OCI-LY3 (cell line): ENCODE measurements at regions not wholly inside any gene's neighbourhood (a gene's known extent, or its start where the extent isn't known, plus 50 kb on each side); places are given as distances from the start of the nearest gene placed in this dataset.

Experiments used
- EZH2phosphoT487 ChIP-seq: fragments of 200-600 bp; shearing (Covaris generic); IDR thresholded peaks from 2 replicates; pipeline ENCODE4 v1.6.1; 2018; ENCODE audit warnings: antibody characterized with exemption, mixed run types, low read depth
- TF ChIP-seq, protein P1 (sequence below): fragments of 200-600, 300-600 bp; sonication (generic); IDR thresholded peaks from 2 replicates; pipeline ENCODE4 v1.5.1; 2014; ENCODE audit warnings: antibody characterized with exemption, low read length, low read depth

GRCh38 chr5:164680216-164680615, 1174.8 kb downstream of the MAT2B start:
- TF ChIP-seq, protein P1, sequence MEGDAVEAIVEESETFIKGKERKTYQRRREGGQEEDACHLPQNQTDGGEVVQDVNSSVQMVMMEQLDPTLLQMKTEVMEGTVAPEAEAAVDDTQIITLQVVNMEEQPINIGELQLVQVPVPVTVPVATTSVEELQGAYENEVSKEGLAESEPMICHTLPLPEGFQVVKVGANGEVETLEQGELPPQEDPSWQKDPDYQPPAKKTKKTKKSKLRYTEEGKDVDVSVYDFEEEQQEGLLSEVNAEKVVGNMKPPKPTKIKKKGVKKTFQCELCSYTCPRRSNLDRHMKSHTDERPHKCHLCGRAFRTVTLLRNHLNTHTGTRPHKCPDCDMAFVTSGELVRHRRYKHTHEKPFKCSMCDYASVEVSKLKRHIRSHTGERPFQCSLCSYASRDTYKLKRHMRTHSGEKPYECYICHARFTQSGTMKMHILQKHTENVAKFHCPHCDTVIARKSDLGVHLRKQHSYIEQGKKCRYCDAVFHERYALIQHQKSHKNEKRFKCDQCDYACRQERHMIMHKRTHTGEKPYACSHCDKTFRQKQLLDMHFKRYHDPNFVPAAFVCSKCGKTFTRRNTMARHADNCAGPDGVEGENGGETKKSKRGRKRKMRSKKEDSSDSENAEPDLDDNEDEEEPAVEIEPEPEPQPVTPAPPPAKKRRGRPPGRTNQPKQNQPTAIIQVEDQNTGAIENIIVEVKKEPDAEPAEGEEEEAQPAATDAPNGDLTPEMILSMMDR = no peak
- TF ChIP-seq EZH2phosphoT487 = no peak
